ENCODE measurements at regions not wholly inside any gene's neighbourhood (a gene's known extent, or its start where the extent isn't known, plus 50 kb on each side); places are given as distances from the start of the nearest gene placed in this dataset.

DNA sequence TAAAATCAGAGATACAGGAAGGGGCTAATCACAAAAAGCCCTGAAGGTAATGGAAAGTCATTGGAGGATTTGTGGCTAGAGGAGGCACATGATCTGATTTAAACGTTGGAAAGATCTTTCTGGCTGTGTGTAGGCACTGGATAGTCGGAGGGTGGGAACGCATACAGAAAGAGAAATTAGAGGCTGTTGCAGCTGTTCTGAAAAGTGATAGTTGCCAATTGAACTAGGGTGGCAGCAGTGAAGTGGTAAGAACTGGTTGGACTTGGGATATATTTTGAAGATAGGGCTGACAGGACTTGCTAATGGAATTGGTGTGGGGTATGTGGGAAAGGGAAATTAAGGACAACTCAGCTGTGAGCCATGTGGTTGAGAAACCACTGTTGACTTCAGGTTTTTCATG lies 223.6 kb downstream of the OGFRL1 start:
- TF ChIP-seq POLR2A (IDR thresholded peaks at IDR 0.05), result no peak
- TF ChIP-seq, protein P1, sequence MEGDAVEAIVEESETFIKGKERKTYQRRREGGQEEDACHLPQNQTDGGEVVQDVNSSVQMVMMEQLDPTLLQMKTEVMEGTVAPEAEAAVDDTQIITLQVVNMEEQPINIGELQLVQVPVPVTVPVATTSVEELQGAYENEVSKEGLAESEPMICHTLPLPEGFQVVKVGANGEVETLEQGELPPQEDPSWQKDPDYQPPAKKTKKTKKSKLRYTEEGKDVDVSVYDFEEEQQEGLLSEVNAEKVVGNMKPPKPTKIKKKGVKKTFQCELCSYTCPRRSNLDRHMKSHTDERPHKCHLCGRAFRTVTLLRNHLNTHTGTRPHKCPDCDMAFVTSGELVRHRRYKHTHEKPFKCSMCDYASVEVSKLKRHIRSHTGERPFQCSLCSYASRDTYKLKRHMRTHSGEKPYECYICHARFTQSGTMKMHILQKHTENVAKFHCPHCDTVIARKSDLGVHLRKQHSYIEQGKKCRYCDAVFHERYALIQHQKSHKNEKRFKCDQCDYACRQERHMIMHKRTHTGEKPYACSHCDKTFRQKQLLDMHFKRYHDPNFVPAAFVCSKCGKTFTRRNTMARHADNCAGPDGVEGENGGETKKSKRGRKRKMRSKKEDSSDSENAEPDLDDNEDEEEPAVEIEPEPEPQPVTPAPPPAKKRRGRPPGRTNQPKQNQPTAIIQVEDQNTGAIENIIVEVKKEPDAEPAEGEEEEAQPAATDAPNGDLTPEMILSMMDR (IDR thresholded peaks at IDR 0.05), result no peak

Data from thyroid gland (tissue), 4 donors.